ENCODE measurements at regions not wholly inside any gene's neighbourhood (a gene's known extent, or its start where the extent isn't known, plus 50 kb on each side); places are given as distances from the start of the nearest gene placed in this dataset.
A peak's percentile ranks its signal among the peaks of the same experiment; 100 is the strongest.

DNA sequence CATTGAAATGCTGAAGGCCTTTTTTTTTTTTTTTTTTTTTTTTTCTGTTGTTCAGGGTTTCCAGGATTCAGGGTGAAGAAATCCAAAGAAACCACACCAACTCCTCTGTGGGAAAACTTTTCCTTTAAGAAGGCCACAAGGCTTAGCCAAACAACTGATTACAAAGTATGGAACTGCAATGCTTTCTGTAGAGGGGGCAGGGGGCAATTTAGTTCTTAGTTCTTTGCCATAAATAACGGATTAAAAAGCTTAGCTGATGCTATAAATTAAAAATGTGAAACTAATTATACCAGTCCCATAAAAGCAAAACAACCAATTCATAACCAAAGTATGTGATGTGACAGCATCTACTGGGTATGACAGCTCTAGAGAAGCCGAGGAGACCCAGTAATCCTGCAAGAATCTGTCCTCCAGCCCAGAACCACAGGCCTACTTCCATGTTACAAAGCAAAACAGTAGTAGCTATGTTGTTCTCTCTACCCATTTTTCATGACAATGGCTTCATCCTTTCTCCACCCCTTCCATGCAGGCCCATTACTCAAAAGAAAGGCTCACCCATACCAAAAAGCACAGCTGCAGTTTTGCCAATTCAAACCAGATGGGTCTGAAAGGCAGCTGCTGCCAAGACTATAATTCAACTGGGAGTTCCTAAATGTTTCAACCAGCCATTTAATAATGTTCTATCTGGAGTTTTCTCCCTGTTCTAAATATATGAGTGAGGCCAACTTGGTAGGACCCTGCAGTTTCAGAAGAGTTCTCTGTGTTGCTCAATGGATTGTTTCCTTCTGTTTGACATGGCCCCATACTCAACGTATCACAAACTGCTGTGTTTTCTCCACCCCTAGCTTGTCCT is 167.1 kb upstream of the ZFHX3 start:
- H3K9me3 ChIP-seq = no peaks in the 10 kb centered on the region
- no peak overlapping the region for H3K4me3 ChIP-seq
- H3K27ac ChIP-seq = peak overlapping the region; percentile 12 to 39
- H3K36me3 ChIP-seq = no peaks in the 10 kb centered on the region
- no peaks in the 10 kb centered on the region for H3K27me3 ChIP-seq
- TF ChIP-seq, protein P1, sequence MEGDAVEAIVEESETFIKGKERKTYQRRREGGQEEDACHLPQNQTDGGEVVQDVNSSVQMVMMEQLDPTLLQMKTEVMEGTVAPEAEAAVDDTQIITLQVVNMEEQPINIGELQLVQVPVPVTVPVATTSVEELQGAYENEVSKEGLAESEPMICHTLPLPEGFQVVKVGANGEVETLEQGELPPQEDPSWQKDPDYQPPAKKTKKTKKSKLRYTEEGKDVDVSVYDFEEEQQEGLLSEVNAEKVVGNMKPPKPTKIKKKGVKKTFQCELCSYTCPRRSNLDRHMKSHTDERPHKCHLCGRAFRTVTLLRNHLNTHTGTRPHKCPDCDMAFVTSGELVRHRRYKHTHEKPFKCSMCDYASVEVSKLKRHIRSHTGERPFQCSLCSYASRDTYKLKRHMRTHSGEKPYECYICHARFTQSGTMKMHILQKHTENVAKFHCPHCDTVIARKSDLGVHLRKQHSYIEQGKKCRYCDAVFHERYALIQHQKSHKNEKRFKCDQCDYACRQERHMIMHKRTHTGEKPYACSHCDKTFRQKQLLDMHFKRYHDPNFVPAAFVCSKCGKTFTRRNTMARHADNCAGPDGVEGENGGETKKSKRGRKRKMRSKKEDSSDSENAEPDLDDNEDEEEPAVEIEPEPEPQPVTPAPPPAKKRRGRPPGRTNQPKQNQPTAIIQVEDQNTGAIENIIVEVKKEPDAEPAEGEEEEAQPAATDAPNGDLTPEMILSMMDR (IDR thresholded peaks at IDR 0.05) = no peak
- no peak for DNase-seq (ENCODE audit: low spot score)
- no peaks in the 10 kb centered on the region for H3K4me1 ChIP-seq

DNA sequence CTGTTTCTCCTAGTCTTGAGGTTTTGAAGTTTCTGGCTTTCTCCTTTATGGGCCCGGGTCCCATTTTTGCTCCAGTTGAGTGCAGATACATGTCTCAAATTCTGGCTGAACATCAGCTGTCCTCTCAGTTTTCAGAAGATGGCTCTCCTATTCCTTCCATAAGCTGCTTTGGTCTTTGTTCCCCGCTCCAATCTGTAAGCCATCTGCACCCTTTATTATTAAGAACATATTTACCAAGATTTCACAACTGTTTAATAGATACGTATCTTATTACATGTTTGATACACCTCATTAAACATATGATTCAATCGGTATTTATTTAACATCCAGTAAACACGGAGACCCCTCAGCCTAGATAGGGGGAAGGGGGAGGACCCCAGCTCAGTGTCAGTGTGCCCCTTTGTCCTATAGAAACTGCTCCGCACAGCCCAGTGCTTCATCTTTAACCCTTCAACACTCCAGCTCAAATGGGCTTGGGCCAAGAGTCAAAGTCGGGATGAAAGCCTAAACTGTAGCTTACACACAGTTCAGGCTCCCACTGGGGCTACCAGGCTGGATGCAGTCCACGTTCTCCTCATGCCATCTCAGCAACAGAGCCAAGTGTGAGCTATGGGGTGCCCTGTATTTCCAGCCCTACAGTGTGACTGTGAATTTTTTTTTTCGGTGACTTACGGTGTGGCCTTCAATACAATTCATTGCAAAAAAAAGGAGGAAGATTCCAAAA is 166.0 kb upstream of the ZFHX3 start:
- no peaks in the 10 kb centered on the region for H3K9me3 ChIP-seq
- H3K27me3 ChIP-seq = no peaks in the 10 kb centered on the region
- H3K4me3 ChIP-seq = no peak overlapping the region
- no peaks in the 10 kb centered on the region for H3K36me3 ChIP-seq
- no peak overlapping the region for H3K27ac ChIP-seq
- TF ChIP-seq, protein P1 (IDR thresholded peaks at IDR 0.05) = no peak
- H3K4me1 ChIP-seq = no peaks in the 10 kb centered on the region
- no peak for DNase-seq (ENCODE audit: low spot score)

DNA sequence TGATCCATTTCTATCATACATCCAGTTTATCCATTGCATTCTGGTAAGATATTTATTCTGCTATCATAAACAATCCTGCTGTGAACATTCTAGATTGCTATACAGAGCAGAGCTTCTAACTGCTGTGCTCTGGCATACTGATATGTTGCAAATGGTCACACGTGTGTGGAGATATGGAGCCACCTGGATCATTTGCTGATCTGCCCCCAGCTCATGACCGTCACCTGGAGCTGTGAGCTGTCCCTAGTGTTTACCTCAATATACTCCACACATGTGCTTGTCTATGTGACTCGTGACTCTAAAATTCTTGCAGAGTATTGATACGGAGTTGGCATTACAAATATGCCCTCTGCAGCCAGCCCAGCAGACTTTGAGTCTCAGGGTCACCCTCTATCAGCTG is 164.5 kb upstream of the ZFHX3 start:
- DNase-seq (ENCODE audit: low spot score) = no peak
- TF ChIP-seq, protein P1 (IDR thresholded peaks at IDR 0.05) = no peak
- H3K36me3 ChIP-seq = no peaks in the 10 kb centered on the region
- no peak overlapping the region for H3K4me3 ChIP-seq
- H3K27ac ChIP-seq = no peak overlapping the region
- no peaks in the 10 kb centered on the region for H3K27me3 ChIP-seq
- H3K9me3 ChIP-seq = no peaks in the 10 kb centered on the region
- no peaks in the 10 kb centered on the region for H3K4me1 ChIP-seq

DNA sequence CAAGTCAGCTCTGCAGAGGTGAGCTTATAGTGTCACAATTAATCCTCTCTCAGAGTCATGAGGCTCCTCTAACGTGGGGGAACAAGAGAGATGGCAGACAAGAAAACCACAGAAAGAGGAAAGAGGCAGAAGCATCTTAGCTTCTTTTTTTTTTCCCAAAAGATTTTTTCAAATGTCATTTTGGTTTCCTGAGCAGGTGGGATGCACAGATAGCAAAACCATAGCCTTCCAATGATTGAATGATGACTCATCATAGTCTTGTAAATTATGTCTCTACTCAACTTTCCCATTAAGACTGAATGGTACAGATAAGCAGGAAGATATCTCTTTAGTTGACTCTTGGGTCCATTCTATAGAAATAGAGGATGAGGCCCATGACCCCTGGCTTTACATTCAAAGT is 162.8 kb upstream of the ZFHX3 start:
- Histone ChIP-seq H3K27me3 (no peaks in the 10 kb centered on the region), H3K4me3 (no peak overlapping the region), H3K27ac (no peak overlapping the region), H3K4me1 (no peaks in the 10 kb centered on the region), H3K36me3 (no peaks in the 10 kb centered on the region), H3K9me3 (no peaks in the 10 kb centered on the region)
- DNase-seq (ENCODE audit: low spot score) = no peak
- TF ChIP-seq, protein P1 (IDR thresholded peaks at IDR 0.05) = no peak

DNA sequence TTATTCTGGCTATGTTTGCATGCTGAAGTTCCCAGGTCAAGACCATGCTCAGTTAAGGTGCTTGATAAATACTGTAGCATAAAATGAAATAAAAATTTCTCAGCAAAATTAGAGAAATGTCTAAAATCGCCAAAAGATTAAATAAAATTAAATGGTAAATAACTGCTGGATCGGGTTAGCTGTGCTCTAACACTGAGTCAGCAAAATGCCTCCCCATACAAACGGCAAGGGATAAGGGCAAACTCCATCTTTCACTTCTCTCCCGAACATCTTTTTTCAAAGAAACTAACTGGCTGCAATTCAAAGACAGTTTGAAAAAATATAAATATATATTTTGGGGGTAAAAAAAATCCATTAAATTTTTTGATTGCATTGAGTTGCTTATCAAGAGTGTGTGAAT is 162.2 kb upstream of the ZFHX3 start:
- TF ChIP-seq, protein P1 (IDR thresholded peaks at IDR 0.05) = no peak
- Histone ChIP-seq H3K27ac (no peak overlapping the region), H3K4me1 (no peaks in the 10 kb centered on the region), H3K36me3 (no peaks in the 10 kb centered on the region), H3K4me3 (no peak overlapping the region), H3K27me3 (no peaks in the 10 kb centered on the region), H3K9me3 (no peaks in the 10 kb centered on the region)
- no peak for DNase-seq (ENCODE audit: low spot score)
